GM23338 (cell line): ENCODE measurements at regions not wholly inside any gene's neighbourhood (a gene's known extent, or its start where the extent isn't known, plus 50 kb on each side); places are given as distances from the start of the nearest gene placed in this dataset.

ENCODE experiments used
- ATAC-seq: fragments of 200-7000 bp; cut with Tn5 transposase; 3 replicates; pipeline ENCODE4 v1.9.1; 2020
- DNase-seq: peaks from one replicate; pipeline ENCODE4 v3.0.0-alpha.2; 2015; ENCODE audit warnings: low spot score
- H2AFZ ChIP-seq: fragments of 200-600 bp; sonication (generic); 2 replicates; pipeline ENCODE4 v1.8.0; 2016; ENCODE audit warnings: antibody characterized with exemption, mild to moderate bottlenecking, moderate library complexity
- H3F3A ChIP-seq: fragments of 200-600 bp; sonication (generic); replicated peaks from 2 replicates; pipeline ENCODE4 v1.8.0; 2017; ENCODE audit warnings: antibody characterized with exemption, mixed run types, low read depth
- H3K27ac ChIP-seq: fragments of 200-600 bp; sonication (generic); 2 replicates; pipeline ENCODE4 v1.6.1; 2016; ENCODE audit warnings: low read depth
- H3K27me3 ChIP-seq: fragments of 200-600 bp; sonication (generic); 2 replicates; pipeline ENCODE4 v1.8.0; 2016; ENCODE audit warnings: mild to moderate bottlenecking, mixed run types, moderate library complexity; ENCODE audit not compliant: insufficient read depth
- H3K36me3 ChIP-seq: fragments of 200-600 bp; sonication (generic); 2 replicates; pipeline ENCODE4 v1.8.0; 2016; ENCODE audit warnings: mild to moderate bottlenecking; ENCODE audit not compliant: insufficient read depth
- H3K4me1 ChIP-seq: fragments of 200-600 bp; sonication (generic); 2 replicates; pipeline ENCODE4 v1.8.0; 2016; ENCODE audit warnings: mild to moderate bottlenecking, moderate library complexity; ENCODE audit not compliant: insufficient read depth
- H3K4me2 ChIP-seq: fragments of 200-600 bp; sonication (generic); 2 replicates; pipeline ENCODE4 v1.7.1; 2017; ENCODE audit warnings: mixed run types
- H3K4me3 ChIP-seq: fragments of 200-600 bp; sonication (generic); 2 replicates; pipeline ENCODE4 v1.6.1; 2016; ENCODE audit warnings: mixed run types
- H3K79me2 ChIP-seq: fragments of 200-600 bp; sonication (generic); replicated peaks from 2 replicates; pipeline ENCODE4 v1.8.0; 2017; ENCODE audit warnings: mild to moderate bottlenecking; ENCODE audit not compliant: insufficient read depth
- H3K9me2 ChIP-seq: fragments of 200-600 bp; sonication (generic); 2 replicates; pipeline ENCODE4 v1.8.0; 2017; ENCODE audit not compliant: insufficient read depth
- H4K20me1 ChIP-seq: fragments of 200-600 bp; sonication (generic); replicated peaks from 2 replicates; pipeline ENCODE4 v1.8.0; 2017; ENCODE audit warnings: mild to moderate bottlenecking; ENCODE audit not compliant: insufficient read depth
- H3K27ac Mint-ChIP-seq: 2 replicates; pipeline ENCODE4 v1.8.0; 2020; ENCODE audit warnings: inconsistent platforms, mild to moderate bottlenecking, moderate library complexity, mixed read lengths
- H3K27me3 Mint-ChIP-seq: 3 replicates; pipeline ENCODE4 v1.8.0; 2022; ENCODE audit warnings: low read depth, mild to moderate bottlenecking, moderate library complexity, mixed read lengths, inconsistent platforms; ENCODE audit not compliant: insufficient read depth, poor library complexity
- H3K36me3 Mint-ChIP-seq: 3 replicates; pipeline ENCODE4 v1.8.0; 2021; ENCODE audit warnings: low read depth, mild to moderate bottlenecking, inconsistent platforms, moderate library complexity, mixed read lengths
- H3K4me1 Mint-ChIP-seq: 3 replicates; pipeline ENCODE4 v1.8.0; 2020; ENCODE audit warnings: mild to moderate bottlenecking, inconsistent platforms, mixed read lengths
- H3K4me3 Mint-ChIP-seq: 3 replicates; pipeline ENCODE4 v1.8.0; 2021; ENCODE audit warnings: moderate library complexity, mild to moderate bottlenecking, inconsistent platforms, mixed read lengths
- H3K9me3 Mint-ChIP-seq: 3 replicates; pipeline ENCODE4 v1.8.0; 2020; ENCODE audit warnings: moderate library complexity, mild to moderate bottlenecking, inconsistent platforms, mixed read lengths
- CREB1 ChIP-seq: fragments of 250-450 bp; sonication (Bioruptor Pico); IDR thresholded peaks from 2 replicates; pipeline ENCODE4 v1.5.0; 2020; ENCODE audit warnings: low read depth, mild to moderate bottlenecking, moderate library complexity
- JUNB ChIP-seq: IDR thresholded peaks from one replicate; pipeline ENCODE4 v1.6.1; 2016; ENCODE audit warnings: antibody characterized with exemption; ENCODE audit not compliant: unreplicated experiment
- NANOG ChIP-seq: IDR thresholded peaks from 2 replicates; pipeline ENCODE4 v1.6.1; 2016; ENCODE audit warnings: antibody characterized with exemption, borderline replicate concordance
- POLR2AphosphoS5 ChIP-seq: IDR thresholded peaks from 2 replicates; pipeline ENCODE4 v1.6.1; 2016; ENCODE audit warnings: antibody characterized with exemption, low read depth
- STAT1 ChIP-seq: IDR thresholded peaks from one replicate; pipeline ENCODE4 v1.6.1; 2016; ENCODE audit warnings: antibody characterized with exemption; ENCODE audit not compliant: unreplicated experiment
- ZNF114 ChIP-seq: fragments of 250-450 bp; sonication (Bioruptor Pico); IDR thresholded peaks from 2 replicates; pipeline ENCODE4 v1.5.0; 2020; ENCODE audit warnings: mild to moderate bottlenecking, moderate library complexity
- ZNF331 ChIP-seq: fragments of 250-450 bp; sonication (Bioruptor Pico); IDR thresholded peaks from 2 replicates; pipeline ENCODE4 v1.5.0; 2020; ENCODE audit warnings: low read depth, mild to moderate bottlenecking, moderate library complexity
- ZNF462 ChIP-seq: fragments of 250-450 bp; sonication (Bioruptor Pico); IDR thresholded peaks from 2 replicates; pipeline ENCODE4 v1.5.0; 2020; ENCODE audit warnings: mild to moderate bottlenecking, moderate library complexity
- TF ChIP-seq, protein P1 (sequence below): IDR thresholded peaks from 2 replicates; pipeline ENCODE4 v1.6.1; 2016; ENCODE audit warnings: antibody characterized with exemption

DNA sequence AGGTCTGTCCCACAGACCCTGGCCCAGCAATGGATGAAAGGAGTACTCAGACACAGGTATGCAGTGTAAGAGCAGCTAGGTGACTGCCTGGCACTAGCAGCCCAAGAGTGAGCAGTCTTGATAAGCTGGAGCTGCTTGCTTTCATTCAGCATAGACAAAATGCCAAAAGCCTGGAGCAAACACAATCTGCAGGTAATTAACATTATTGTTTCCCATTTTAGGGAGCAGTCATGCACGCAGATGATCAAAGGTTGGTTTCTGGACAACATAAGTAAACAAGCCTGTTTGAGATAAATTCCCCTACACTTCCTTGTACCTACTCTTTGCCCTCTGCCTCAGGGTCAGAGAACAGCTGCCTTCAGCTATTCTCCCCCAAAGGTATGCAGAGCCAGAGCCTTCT lies 73.7 kb upstream of the MSTN start:
- Histone ChIP-seq H3F3A (no peaks in the 10 kb centered on the region), H3K9me2 (no peaks in the 10 kb centered on the region), H4K20me1 (no peaks in the 10 kb centered on the region), H3K4me1 (no peaks in the 10 kb centered on the region), H3K4me3 (no peak overlapping the region), H3K36me3 (no peaks in the 10 kb centered on the region), H3K79me2 (no peaks in the 10 kb centered on the region), H3K4me2 (no peak overlapping the region), H2AFZ (no peak overlapping the region), H3K27me3 (no peaks in the 10 kb centered on the region), H3K27ac (no peak overlapping the region)
- H3K9me3 Mint-ChIP-seq: peaks cover 44% of the 10 kb centered on the region
- no peaks in the 10 kb centered on the region for H3K4me1 Mint-ChIP-seq
- H3K27me3 Mint-ChIP-seq: no peaks in the 10 kb centered on the region
- H3K36me3 Mint-ChIP-seq: peaks cover 18% of the 10 kb centered on the region
- DNase-seq: no peak
- H3K4me3 Mint-ChIP-seq: no peak overlapping the region
- no peak for TF ChIP-seq JUNB
- no peak for ATAC-seq
- H3K27ac Mint-ChIP-seq: no peak overlapping the region

DNA sequence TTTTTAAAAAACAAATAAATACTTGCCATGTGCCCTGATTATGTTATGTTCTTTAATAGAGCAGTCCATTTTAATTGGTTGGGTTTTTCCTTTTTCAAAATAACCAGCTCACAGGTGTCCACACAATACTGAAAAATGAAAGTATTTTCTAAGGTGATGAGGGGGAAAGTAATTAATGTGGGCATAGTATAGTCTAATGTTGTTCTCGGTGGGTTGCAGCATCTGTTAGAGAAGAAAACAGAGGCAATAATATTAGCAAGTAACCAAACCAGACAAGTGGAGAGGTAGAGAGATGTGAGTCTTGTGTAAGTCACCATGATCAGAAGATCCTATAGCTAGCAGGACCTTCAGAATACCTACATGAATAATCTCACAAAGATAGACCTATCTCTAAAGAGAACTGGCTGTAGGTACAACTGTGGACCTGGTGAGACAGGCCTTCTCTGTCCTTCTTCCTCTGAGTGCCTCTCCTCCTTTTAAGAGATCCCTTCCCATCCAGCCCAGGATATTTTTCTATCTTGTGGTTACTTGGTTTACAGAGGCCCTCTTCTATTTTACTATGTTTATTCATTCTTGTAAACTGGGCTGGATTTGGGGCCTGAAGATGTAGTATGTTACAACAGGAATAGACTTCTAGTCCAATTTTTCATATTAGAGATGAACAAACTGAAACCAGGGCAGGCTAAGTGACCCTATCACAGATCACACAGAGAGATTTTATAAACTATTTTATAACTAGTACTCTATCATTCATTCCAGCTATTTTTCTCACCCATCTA lies 67.1 kb upstream of the MSTN start:
- H3K4me2 ChIP-seq: no peak overlapping the region
- H3K27ac ChIP-seq: no peak overlapping the region
- H3K9me2 ChIP-seq: no peaks in the 10 kb centered on the region
- Mint-ChIP-seq H3K4me1 (no peaks in the 10 kb centered on the region), H3K4me3 (no peak overlapping the region), H3K27ac (no peak overlapping the region), H3K36me3 (no peaks in the 10 kb centered on the region), H3K27me3 (no peaks in the 10 kb centered on the region), H3K9me3 (peaks cover 4% of the 10 kb centered on the region; the same call in 1 of the 3 replicates)
- ATAC-seq (no peak), DNase-seq (no peak)
- H3K36me3 ChIP-seq: no peaks in the 10 kb centered on the region
- no peaks in the 10 kb centered on the region for H3K79me2 ChIP-seq
- H3K27me3 ChIP-seq: no peaks in the 10 kb centered on the region
- no peak overlapping the region for H2AFZ ChIP-seq
- no peak for TF ChIP-seq ZNF331 (CRISPR knock-in tag)
- no peaks in the 10 kb centered on the region for H3K4me1 ChIP-seq
- no peak overlapping the region for H3K4me3 ChIP-seq
- H3F3A ChIP-seq: no peaks in the 10 kb centered on the region
- H4K20me1 ChIP-seq: no peaks in the 10 kb centered on the region

GRCh38 chr2:190127651-190128050 lies 65.1 kb upstream of the MSTN start:
- Histone ChIP-seq H3K4me3 (no peak overlapping the region), H3K9me2 (no peaks in the 10 kb centered on the region), H3K36me3 (no peaks in the 10 kb centered on the region), H3K27me3 (no peaks in the 10 kb centered on the region), H3K27ac (no peak overlapping the region), H3K4me1 (no peaks in the 10 kb centered on the region), H2AFZ (no peak overlapping the region), H3K79me2 (no peaks in the 10 kb centered on the region), H3K4me2 (no peak overlapping the region), H3F3A (no peaks in the 10 kb centered on the region), H4K20me1 (no peaks in the 10 kb centered on the region)
- Mint-ChIP-seq H3K9me3 (peaks cover 3% of the 10 kb centered on the region; the same call in 1 of the 3 replicates), H3K4me3 (no peak overlapping the region), H3K36me3 (no peaks in the 10 kb centered on the region), H3K27ac (no peak overlapping the region), H3K4me1 (no peaks in the 10 kb centered on the region), H3K27me3 (no peaks in the 10 kb centered on the region)
- TF ChIP-seq, protein P1, sequence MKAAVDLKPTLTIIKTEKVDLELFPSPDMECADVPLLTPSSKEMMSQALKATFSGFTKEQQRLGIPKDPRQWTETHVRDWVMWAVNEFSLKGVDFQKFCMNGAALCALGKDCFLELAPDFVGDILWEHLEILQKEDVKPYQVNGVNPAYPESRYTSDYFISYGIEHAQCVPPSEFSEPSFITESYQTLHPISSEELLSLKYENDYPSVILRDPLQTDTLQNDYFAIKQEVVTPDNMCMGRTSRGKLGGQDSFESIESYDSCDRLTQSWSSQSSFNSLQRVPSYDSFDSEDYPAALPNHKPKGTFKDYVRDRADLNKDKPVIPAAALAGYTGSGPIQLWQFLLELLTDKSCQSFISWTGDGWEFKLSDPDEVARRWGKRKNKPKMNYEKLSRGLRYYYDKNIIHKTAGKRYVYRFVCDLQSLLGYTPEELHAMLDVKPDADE: no peak
- TF ChIP-seq ZNF462 (CRISPR knock-in tag) (no peak), STAT1 (no peak), ZNF331 (CRISPR knock-in tag) (no peak), CREB1 (CRISPR knock-in tag) (no peak), NANOG (no peak), ZNF114 (CRISPR knock-in tag) (no peak), JUNB (no peak), POLR2AphosphoS5 (no peak)
- DNase-seq (no peak), ATAC-seq (no peak)
